DOHH2 (cell line): ENCODE measurements at regions not wholly inside any gene's neighbourhood (a gene's known extent, or its start where the extent isn't known, plus 50 kb on each side); places are given as distances from the start of the nearest gene placed in this dataset.
A peak's percentile ranks its signal among the peaks of the same experiment; 100 is the strongest.

Source experiments
- H3F3A ChIP-seq: fragments of 200-600 bp; sonication (generic), shearing (Covaris generic); 2 replicates; pipeline ENCODE4 v1.6.0; 2016; ENCODE audit warnings: antibody characterized with exemption, mild to moderate bottlenecking; ENCODE audit not compliant: control insufficient read depth, insufficient read depth
- H3K27ac ChIP-seq: fragments of 200-600 bp; sonication (generic); 2 replicates; pipeline ENCODE4 v1.5.1; 2014; ENCODE audit warnings: low read depth, mild to moderate bottlenecking, low read length, moderate library complexity
- H3K27me3 ChIP-seq: fragments of 200-600 bp; sonication (generic); 2 replicates; pipeline ENCODE4 v1.6.1; 2014; ENCODE audit warnings: mild to moderate bottlenecking, low read length, mixed read lengths; ENCODE audit not compliant: control insufficient read depth
- H3K36me3 ChIP-seq: fragments of 200-600 bp; sonication (generic); 2 replicates; pipeline ENCODE4 v1.6.1; 2014; ENCODE audit warnings: mild to moderate bottlenecking, low read length, moderate library complexity, mixed read lengths; ENCODE audit not compliant: control insufficient read depth
- H3K4me1 ChIP-seq: fragments of 200-600 bp; sonication (generic); 2 replicates; pipeline ENCODE4 v1.6.1; 2014; ENCODE audit warnings: mild to moderate bottlenecking, low read length, mixed read lengths; ENCODE audit not compliant: control insufficient read depth
- H3K4me2 ChIP-seq: fragments of 200-600 bp; sonication (generic); 2 replicates; pipeline ENCODE4 v1.6.0; 2014; ENCODE audit warnings: mild to moderate bottlenecking, low read length, moderate library complexity
- H3K4me3 ChIP-seq: fragments of 200-600 bp; sonication (generic); 2 replicates; pipeline ENCODE4 v1.5.1; 2014; ENCODE audit warnings: mild to moderate bottlenecking, low read length, mixed read lengths
- H3K79me2 ChIP-seq: fragments of 200-600 bp; sonication (generic); 2 replicates; pipeline ENCODE4 v1.6.1; 2014; ENCODE audit warnings: mild to moderate bottlenecking, low read length, mixed read lengths; ENCODE audit not compliant: control insufficient read depth
- H3K9me2 ChIP-seq: fragments of 200-600 bp; sonication (generic); replicated peaks from 2 replicates; pipeline ENCODE4 v1.6.1; 2014; ENCODE audit warnings: mild to moderate bottlenecking, low read length, mixed read lengths; ENCODE audit not compliant: control insufficient read depth
- H3K9me3 ChIP-seq: fragments of 200-600 bp; sonication (generic); 2 replicates; pipeline ENCODE4 v1.6.1; 2014; ENCODE audit warnings: antibody characterized with exemption, low read length, mixed read lengths; ENCODE audit not compliant: control insufficient read depth, insufficient read depth
- H4K20me1 ChIP-seq: fragments of 200-600 bp; sonication (generic); 2 replicates; pipeline ENCODE4 v1.6.0; 2014; ENCODE audit warnings: low read depth, mild to moderate bottlenecking, antibody characterized with exemption, low read length, moderate library complexity; ENCODE audit not compliant: control insufficient read depth, insufficient read depth
- CTCF ChIP-seq: fragments of 200-600 bp; sonication (generic); IDR thresholded peaks from one replicate; pipeline ENCODE4 v1.5.1; 2014; ENCODE audit warnings: antibody characterized with exemption, mild to moderate bottlenecking, low read depth, low read length; ENCODE audit not compliant: poor library complexity, severe bottlenecking
- EZH2phosphoT487 ChIP-seq: fragments of 200-600 bp; sonication (generic); IDR thresholded peaks from 2 replicates; pipeline ENCODE4 v1.6.1; 2017; ENCODE audit warnings: borderline replicate concordance, mild to moderate bottlenecking, antibody characterized with exemption, low read length, moderate library complexity, mixed read lengths

DNA sequence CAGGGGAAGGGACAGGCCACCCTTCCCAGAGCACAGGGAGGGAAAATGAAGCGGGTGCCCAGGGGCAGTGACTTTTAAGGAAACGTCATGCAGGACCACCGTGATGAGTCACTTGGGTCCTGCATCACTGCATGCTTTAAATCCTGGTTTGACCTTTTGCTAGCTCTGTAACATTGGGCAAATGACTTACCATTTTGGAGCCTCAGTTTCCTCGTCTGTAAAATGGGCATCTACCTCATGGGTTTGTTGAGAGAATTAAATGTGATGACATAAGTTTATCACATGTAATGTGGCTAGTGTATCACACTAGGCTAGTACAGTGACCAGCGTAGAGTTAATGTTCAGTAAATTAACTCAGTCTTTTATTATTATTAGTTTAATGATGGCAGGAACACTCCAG lies 114.8 kb upstream of the IGSF21 start:
- Histone ChIP-seq H3K36me3 (no peaks in the 10 kb centered on the region), H3K27ac (no peak overlapping the region), H3K27me3 (no peaks in the 10 kb centered on the region), H3K4me2 (no peak overlapping the region), H3K9me3 (no peaks in the 10 kb centered on the region), H4K20me1 (no peaks in the 10 kb centered on the region), H3F3A (no peaks in the 10 kb centered on the region), H3K79me2 (no peaks in the 10 kb centered on the region), H3K4me1 (no peaks in the 10 kb centered on the region), H3K4me3 (no peak overlapping the region), H3K9me2 (no peaks in the 10 kb centered on the region)
- TF ChIP-seq CTCF, result no peak

DNA sequence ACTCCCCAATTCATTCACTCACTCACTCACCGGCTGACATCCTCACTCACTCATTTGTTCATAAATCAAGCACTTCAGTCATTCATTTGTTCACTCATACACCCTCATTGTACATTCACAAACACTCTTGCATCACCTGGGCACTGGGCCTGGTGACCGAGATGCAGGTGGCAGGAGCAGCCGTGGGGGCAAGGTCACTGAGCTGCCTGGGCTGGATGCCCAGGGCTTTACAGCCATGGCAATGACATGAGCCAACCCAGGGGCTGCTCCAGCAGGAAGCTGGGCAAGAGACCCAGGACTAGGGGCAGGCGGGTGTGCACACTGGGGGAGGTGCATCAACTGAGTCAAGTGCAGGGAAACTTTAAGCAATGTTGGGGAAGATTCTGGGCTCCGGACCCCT lies 113.6 kb upstream of the IGSF21 start:
- H4K20me1 ChIP-seq, result no peaks in the 10 kb centered on the region
- H3K4me3 ChIP-seq, result no peak overlapping the region
- no peaks in the 10 kb centered on the region for H3K36me3 ChIP-seq
- no peaks in the 10 kb centered on the region for H3K27me3 ChIP-seq
- TF ChIP-seq EZH2phosphoT487 (no peak), CTCF (no peak)
- H3K4me2 ChIP-seq, result no peak overlapping the region
- H3K4me1 ChIP-seq, result no peaks in the 10 kb centered on the region
- no peaks in the 10 kb centered on the region for H3K79me2 ChIP-seq
- no peak overlapping the region for H3K27ac ChIP-seq
- H3K9me3 ChIP-seq, result no peaks in the 10 kb centered on the region
- H3F3A ChIP-seq, result no peaks in the 10 kb centered on the region
- no peaks in the 10 kb centered on the region for H3K9me2 ChIP-seq

DNA sequence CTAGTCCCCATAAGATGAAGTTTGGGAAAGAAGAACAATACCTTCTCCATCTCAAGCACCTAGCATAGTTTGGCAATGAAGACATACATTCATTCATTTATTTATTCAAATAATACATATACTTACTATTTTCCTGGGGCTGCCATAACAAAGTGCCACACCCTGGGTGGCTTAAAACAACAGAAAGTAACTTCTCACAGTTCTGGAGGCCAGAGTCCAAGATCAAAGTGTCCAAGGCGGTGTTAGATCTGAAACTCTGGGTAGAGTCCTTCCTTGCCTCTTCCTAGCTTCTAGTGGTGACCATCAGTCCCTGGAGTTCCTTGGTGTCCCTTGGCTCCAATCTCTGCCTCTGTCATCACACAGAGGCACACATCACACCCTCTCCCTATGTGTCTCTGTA lies 112.1 kb upstream of the IGSF21 start:
- no peaks in the 10 kb centered on the region for H4K20me1 ChIP-seq
- H3K4me3 ChIP-seq, result no peak overlapping the region
- H3K9me3 ChIP-seq, result no peaks in the 10 kb centered on the region
- H3K9me2 ChIP-seq, result no peaks in the 10 kb centered on the region
- no peak overlapping the region for H3K27ac ChIP-seq
- no peaks in the 10 kb centered on the region for H3K36me3 ChIP-seq
- H3K4me1 ChIP-seq, result no peaks in the 10 kb centered on the region
- H3K79me2 ChIP-seq, result no peaks in the 10 kb centered on the region
- no peak overlapping the region for H3K4me2 ChIP-seq
- no peaks in the 10 kb centered on the region for H3K27me3 ChIP-seq
- no peak for TF ChIP-seq EZH2phosphoT487
- TF ChIP-seq CTCF, result no peak
- H3F3A ChIP-seq, result no peaks in the 10 kb centered on the region

GRCh38 chr1:17998889-17999288 lies 108.7 kb upstream of the IGSF21 start:
- Histone ChIP-seq H4K20me1 (no peaks in the 10 kb centered on the region), H3K9me3 (no peaks in the 10 kb centered on the region), H3K9me2 (no peaks in the 10 kb centered on the region), H3K4me1 (no peaks in the 10 kb centered on the region), H3F3A (no peaks in the 10 kb centered on the region), H3K27me3 (no peaks in the 10 kb centered on the region), H3K36me3 (no peaks in the 10 kb centered on the region), H3K79me2 (no peaks in the 10 kb centered on the region), H3K4me3 (no peak overlapping the region), H3K4me2 (no peak overlapping the region), H3K27ac (no peak overlapping the region)
- TF ChIP-seq CTCF, result peak; percentile 44
- no peak for TF ChIP-seq EZH2phosphoT487
